Tibial artery (tissue), 4 donors: ENCODE measurements at regions not wholly inside any gene's neighbourhood (a gene's known extent, or its start where the extent isn't known, plus 50 kb on each side); places are given as distances from the start of the nearest gene placed in this dataset.

Experiments
- DNase-seq, 2 donors: peaks; one replicate each; pipeline ENCODE4 v3.0.0-alpha.2; 2019
- H3K27ac ChIP-seq, 2 donors: fragments of 200-600 bp; sonication (generic) in 1 of 2; 1 replicate in 1 of 2; 2 replicates in 1 of 2; pipeline ENCODE4 v1.5.1; 2018 to 2019; ENCODE audit warnings: mild to moderate bottlenecking in 1 of 2
- H3K27me3 ChIP-seq, 2 donors: fragments of 200-600 bp; sonication (generic) in 1 of 2; one replicate each; pipeline versions ENCODE4 v1.5.1 to v1.6.0; 2016 to 2019
- H3K36me3 ChIP-seq, 3 donors: fragments of 200-600 bp; sonication (generic) in 2 of 3; one replicate each; pipeline ENCODE4 v1.5.1; 2016 to 2019; ENCODE audit warnings: mild to moderate bottlenecking in 2 of 3
- H3K4me1 ChIP-seq, 4 donors: fragments of 200-600 bp; sonication (generic) in 2 of 4; 1 replicate in 3 of 4; 2 replicates in 1 of 4; pipeline ENCODE4 v1.5.1; 2016 to 2019
- H3K4me3 ChIP-seq, 2 donors: fragments of 200-600 bp; sonication (generic) in 1 of 2; 1 replicate in 1 of 2; 2 replicates in 1 of 2; pipeline ENCODE4 v1.5.1; 2018 to 2019; ENCODE audit warnings: mild to moderate bottlenecking in 2 of 2
- H3K9me3 ChIP-seq, 3 donors: fragments of 200-600 bp; sonication (generic) in 1 of 3; one replicate each; pipeline ENCODE4 v1.5.1; 2016 to 2019
- intact Hi-C: fragments of 100-400 bp; cut with DNase I; formaldehyde crosslinking; loops from one replicate; pipeline ENCODE4 v1.15.0; 2023; ENCODE audit warnings: low total_unique reads
- TF ChIP-seq, protein P1 (sequence below), 2 experiments: fragments of 200-600 bp in 1 of 2; fragments of 450-650 bp in 1 of 2; IDR thresholded peaks; one replicate each; pipeline ENCODE4 v1.5.1; 2017 to 2019; ENCODE audit warnings: antibody characterized with exemption in 2 of 2, mild to moderate bottlenecking in 1 of 2, moderate library complexity in 1 of 2

GRCh38 chr18:53943326-53943860 is 281.1 kb downstream of the MBD2 start:
- Histone ChIP-seq H3K4me3 (no peak overlapping the region), H3K36me3 (no peaks in the 10 kb centered on the region), H3K27ac (no peak overlapping the region), H3K27me3 (no peaks in the 10 kb centered on the region), H3K9me3 (peaks cover 0 to 9% (median 0%) of the 10 kb centered on the region in 3 donors), H3K4me1 (no peaks in the 10 kb centered on the region)
- TF ChIP-seq, protein P1, sequence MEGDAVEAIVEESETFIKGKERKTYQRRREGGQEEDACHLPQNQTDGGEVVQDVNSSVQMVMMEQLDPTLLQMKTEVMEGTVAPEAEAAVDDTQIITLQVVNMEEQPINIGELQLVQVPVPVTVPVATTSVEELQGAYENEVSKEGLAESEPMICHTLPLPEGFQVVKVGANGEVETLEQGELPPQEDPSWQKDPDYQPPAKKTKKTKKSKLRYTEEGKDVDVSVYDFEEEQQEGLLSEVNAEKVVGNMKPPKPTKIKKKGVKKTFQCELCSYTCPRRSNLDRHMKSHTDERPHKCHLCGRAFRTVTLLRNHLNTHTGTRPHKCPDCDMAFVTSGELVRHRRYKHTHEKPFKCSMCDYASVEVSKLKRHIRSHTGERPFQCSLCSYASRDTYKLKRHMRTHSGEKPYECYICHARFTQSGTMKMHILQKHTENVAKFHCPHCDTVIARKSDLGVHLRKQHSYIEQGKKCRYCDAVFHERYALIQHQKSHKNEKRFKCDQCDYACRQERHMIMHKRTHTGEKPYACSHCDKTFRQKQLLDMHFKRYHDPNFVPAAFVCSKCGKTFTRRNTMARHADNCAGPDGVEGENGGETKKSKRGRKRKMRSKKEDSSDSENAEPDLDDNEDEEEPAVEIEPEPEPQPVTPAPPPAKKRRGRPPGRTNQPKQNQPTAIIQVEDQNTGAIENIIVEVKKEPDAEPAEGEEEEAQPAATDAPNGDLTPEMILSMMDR (IDR thresholded peaks at IDR 0.05): no peak
- no peak for DNase-seq
- intact Hi-C loops: no loop called here

- TF ChIP-seq, protein P1 (IDR thresholded peaks at IDR 0.05): no peak
- H3K36me3 ChIP-seq: no peaks in the 10 kb centered on the region
- no peak overlapping the region for H3K4me3 ChIP-seq
- no peak for DNase-seq
- H3K27me3 ChIP-seq: no peaks in the 10 kb centered on the region
- peaks cover 0 to 9% (median 0%) of the 10 kb centered on the region in 3 donors for H3K9me3 ChIP-seq
- no peaks in the 10 kb centered on the region for H3K4me1 ChIP-seq
- no peak overlapping the region for H3K27ac ChIP-seq
- intact Hi-C loops: no loop called here
These were observed 282.7 kb downstream of the MBD2 start for GRCh38 chr18:53941601-53942338.

- no peaks in the 10 kb centered on the region for H3K36me3 ChIP-seq
- intact Hi-C loops: no loop called here
- no peaks in the 10 kb centered on the region for H3K9me3 ChIP-seq
- H3K27me3 ChIP-seq: no peaks in the 10 kb centered on the region
- no peak for DNase-seq
- no peaks in the 10 kb centered on the region for H3K4me1 ChIP-seq
- TF ChIP-seq, protein P1 (IDR thresholded peaks at IDR 0.05): no peak
- H3K27ac ChIP-seq: no peak overlapping the region
- H3K4me3 ChIP-seq: no peak overlapping the region
These were observed 287.4 kb downstream of the MBD2 start for GRCh38 chr18:53937037-53937436.

DNA sequence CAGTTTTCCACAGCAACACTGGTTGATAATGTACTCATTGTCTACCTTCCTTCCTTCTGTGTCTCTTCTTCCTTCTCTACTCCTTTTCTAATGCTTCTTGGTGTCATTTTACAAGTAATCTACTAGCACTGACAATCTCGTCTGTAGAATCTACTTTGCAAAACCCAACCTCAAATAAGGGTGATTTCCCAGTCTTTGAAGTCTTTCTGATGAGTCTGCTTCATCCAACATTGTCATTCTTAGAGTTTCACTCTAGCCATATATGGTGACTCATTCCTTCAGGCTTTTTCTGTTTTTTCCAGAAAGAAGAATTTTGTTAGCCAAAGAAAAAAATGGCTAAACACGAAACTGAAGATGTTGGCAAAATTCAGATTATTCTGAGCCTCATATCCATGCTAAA is 288.7 kb downstream of the MBD2 start:
- intact Hi-C loops: no loop called here
- H3K4me1 ChIP-seq: no peaks in the 10 kb centered on the region
- H3K27ac ChIP-seq: no peak overlapping the region
- no peaks in the 10 kb centered on the region for H3K9me3 ChIP-seq
- DNase-seq: no peak
- H3K4me3 ChIP-seq: no peak overlapping the region
- no peaks in the 10 kb centered on the region for H3K36me3 ChIP-seq
- H3K27me3 ChIP-seq: no peaks in the 10 kb centered on the region
- TF ChIP-seq, protein P1 (IDR thresholded peaks at IDR 0.05): no peak

DNA sequence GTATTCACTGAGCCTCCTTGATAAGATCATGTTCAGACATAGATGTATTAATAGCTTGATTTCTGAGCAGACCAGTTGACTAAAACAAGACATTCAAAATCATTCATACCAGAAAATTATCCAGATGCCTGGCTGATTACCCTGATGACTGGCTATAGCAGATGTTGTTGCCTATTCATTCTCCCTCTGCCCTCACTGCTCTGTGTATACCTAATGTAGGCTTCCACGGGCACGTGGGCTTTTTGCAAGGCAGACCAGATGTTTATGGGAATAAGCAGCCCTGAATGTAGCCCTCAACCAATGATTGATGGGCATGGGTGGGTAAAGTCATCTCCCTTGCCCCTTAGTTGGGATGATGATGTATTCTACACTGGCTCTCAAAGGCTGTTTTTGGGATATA is 289.1 kb downstream of the MBD2 start:
- no peaks in the 10 kb centered on the region for H3K27me3 ChIP-seq
- no peaks in the 10 kb centered on the region for H3K9me3 ChIP-seq
- no peaks in the 10 kb centered on the region for H3K4me1 ChIP-seq
- H3K4me3 ChIP-seq: no peak overlapping the region
- H3K36me3 ChIP-seq: no peaks in the 10 kb centered on the region
- no peak overlapping the region for H3K27ac ChIP-seq
- intact Hi-C loops: no loop called here
- no peak for DNase-seq
- TF ChIP-seq, protein P1 (IDR thresholded peaks at IDR 0.05): no peak
